ENCODE measurements at regions not wholly inside any gene's neighbourhood (a gene's known extent, or its start where the extent isn't known, plus 50 kb on each side); places are given as distances from the start of the nearest gene placed in this dataset.

DNA sequence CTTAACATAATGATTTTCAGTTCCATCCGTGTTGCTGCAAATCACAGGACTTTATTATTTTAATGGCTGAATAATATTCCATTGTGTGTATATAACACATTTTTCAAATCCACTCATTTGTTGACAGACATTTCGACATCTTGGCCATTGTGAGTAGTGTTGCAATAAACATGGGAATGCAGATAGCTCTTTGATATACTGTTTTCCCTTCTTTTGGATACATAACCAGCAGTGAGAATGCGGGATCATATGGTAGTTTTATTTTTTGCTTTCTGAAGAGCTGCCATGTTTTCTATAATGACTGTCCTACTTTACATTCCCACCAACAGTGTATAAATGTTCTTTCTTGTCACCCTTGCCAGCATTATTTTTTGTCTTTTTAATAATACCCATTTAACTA is 420.3 kb upstream of the CHAC2 start:
- no peak for TF ChIP-seq EZH2 (IDR thresholded peaks at IDR 0.05; ENCODE audit: insufficient read depth, poor library complexity, severe bottlenecking)
- no peak for TF ChIP-seq EZH2phosphoT487 (IDR thresholded peaks at IDR 0.05; ENCODE audit: insufficient read depth, low read depth)

All from GM23248 (cell line).